Spinal cord (tissue), 9 donors: ENCODE measurements at regions not wholly inside any gene's neighbourhood (a gene's known extent, or its start where the extent isn't known, plus 50 kb on each side); places are given as distances from the start of the nearest gene placed in this dataset.

Experiments used
- DNase-seq, 6 donors: peaks; one replicate each; pipeline versions ENCODE4 v3.0.0 to v3.0.0-alpha.2; 2013 to 2015; ENCODE audit warnings: low spot score in 6 of 6, low read depth in 4 of 6
- H3K27ac ChIP-seq: one replicate; pipeline ENCODE4 v1.5.1; 2013; ENCODE audit warnings: low read depth, low read length, control low read depth
- H3K27me3 ChIP-seq: one replicate; pipeline ENCODE4 v1.6.1; 2013; ENCODE audit warnings: low read length; ENCODE audit not compliant: control insufficient read depth, insufficient read depth
- H3K36me3 ChIP-seq: one replicate; pipeline ENCODE4 v1.6.1; 2013; ENCODE audit warnings: low read length; ENCODE audit not compliant: control insufficient read depth, insufficient read depth
- H3K4me1 ChIP-seq: one replicate; pipeline ENCODE4 v1.6.1; 2013; ENCODE audit warnings: low read length; ENCODE audit not compliant: control insufficient read depth, insufficient read depth
- H3K4me3 ChIP-seq: one replicate; pipeline ENCODE4 v1.5.1; 2013; ENCODE audit warnings: low read depth, low read length, control low read depth
- H3K9me3 ChIP-seq: one replicate; pipeline ENCODE4 v1.6.1; 2013; ENCODE audit warnings: low read length; ENCODE audit not compliant: control insufficient read depth, insufficient read depth
- WGBS: methylation state at CpG from one replicate; pipeline ENCODE4 v1.1.5; 2013; ENCODE audit warnings: missing lambda C conversion rate; ENCODE audit not compliant: insufficient coverage; 5-methylcytosine and 5-hydroxymethylcytosine counted together
- donor health status: healthy.

DNA sequence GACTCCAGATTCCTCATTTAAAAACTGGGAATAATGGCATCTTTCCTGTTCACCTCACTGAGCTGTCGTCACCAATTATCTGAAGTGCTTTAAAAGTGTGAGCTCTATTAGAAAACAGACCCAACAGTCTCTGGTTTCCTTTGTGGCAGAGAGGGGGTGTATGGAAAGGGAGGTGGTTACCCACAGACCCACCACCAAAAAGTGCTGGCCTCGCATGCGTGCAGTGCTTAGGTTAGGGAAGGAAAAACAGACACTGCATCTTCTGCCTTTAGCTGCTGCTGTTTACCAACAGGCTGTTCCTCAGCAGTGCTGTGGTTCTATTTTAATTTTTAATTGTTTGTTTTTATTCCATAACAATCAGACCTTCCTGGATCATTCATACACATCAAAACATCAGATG lies 249.6 kb downstream of the PIK3R1 start:
- Histone ChIP-seq H3K9me3 (no peaks in the 10 kb centered on the region), H3K27ac (no peak overlapping the region), H3K4me3 (no peak overlapping the region), H3K27me3 (no peaks in the 10 kb centered on the region), H3K36me3 (no peaks in the 10 kb centered on the region), H3K4me1 (no peaks in the 10 kb centered on the region)
- no peak for DNase-seq
- no CpG with 5 or more reads among the region's 3 CpGs for whole genome bisulfite sequencing

DNA sequence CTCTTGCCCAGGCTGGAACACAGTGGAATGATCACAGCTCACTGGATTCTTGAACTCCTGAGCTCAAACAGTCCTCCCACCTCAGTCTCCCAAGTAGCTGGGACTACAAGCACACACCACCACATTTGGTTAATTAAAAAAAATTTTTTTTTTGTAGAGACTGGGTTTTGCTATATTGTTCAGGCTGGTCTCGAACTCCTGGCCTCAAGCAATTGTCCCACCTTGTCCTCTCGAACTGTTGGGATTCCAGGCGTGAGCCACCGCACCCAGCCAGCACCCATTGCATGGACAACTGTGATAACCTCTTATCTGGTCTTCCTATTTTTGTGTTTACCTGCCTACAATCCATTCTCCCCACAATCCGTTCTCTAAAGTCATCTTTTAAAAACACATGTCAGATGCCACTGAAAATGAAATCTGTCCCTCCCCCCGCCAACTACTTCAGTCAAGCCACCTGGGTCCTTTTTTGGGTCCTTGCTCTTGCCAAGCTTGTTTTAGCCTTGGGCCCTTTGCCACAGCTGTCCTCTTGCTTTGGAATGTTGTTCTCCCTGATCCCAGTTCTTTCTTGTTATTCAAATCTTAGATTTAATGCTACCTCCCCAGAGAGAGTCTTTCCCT lies 250.5 kb downstream of the PIK3R1 start:
- no peaks in the 10 kb centered on the region for H3K36me3 ChIP-seq
- DNase-seq = no peak
- H3K4me3 ChIP-seq = no peak overlapping the region
- no peaks in the 10 kb centered on the region for H3K9me3 ChIP-seq
- WGBS = 90% methylated on average over 6 of the region's 6 CpGs
- no peak overlapping the region for H3K27ac ChIP-seq
- no peaks in the 10 kb centered on the region for H3K27me3 ChIP-seq
- H3K4me1 ChIP-seq = no peaks in the 10 kb centered on the region

DNA sequence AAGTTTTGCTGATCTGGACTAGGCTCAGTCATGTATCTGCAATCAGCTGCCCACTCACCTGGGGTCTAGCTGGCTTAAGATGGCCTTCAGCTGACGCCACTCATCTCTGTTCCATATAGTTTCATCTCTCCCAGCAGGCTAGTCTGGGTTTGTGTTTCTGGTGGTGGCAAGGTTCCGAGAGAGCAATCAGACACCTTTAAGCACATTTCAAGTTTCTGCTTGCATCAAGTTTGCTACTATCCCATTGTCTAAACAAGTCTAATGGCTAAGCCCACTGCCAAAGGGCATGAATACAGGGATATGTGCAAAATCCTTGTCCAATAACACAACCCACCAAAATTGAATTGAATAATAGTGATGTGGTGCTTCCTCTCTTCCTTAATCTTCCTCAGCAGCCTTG lies 251.7 kb downstream of the PIK3R1 start:
- H3K36me3 ChIP-seq = no peaks in the 10 kb centered on the region
- no peak for DNase-seq
- no peak overlapping the region for H3K4me3 ChIP-seq
- no peaks in the 10 kb centered on the region for H3K4me1 ChIP-seq
- no peaks in the 10 kb centered on the region for H3K27me3 ChIP-seq
- no peaks in the 10 kb centered on the region for H3K9me3 ChIP-seq
- WGBS = no CpG with 5 or more reads among the region's 2 CpGs
- H3K27ac ChIP-seq = no peak overlapping the region

DNA sequence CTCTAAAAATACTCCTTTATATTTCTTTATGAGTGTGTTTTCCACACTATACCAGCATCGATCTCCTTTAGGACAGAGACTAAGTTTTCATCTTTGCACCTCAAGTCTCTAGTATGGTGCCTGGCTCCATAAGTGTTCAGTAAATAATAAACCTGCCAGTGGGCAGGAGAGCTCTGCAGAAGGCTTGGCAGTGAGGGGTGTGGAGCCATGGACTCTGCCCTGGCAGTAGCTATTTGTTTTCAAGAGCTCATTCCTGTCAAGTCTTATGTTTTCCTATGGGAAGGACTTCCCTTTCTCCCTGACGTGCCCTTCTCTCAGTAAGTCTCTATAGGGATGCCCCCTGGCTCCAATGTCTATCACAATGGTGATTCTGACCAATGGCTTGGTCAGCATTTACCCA lies 252.2 kb downstream of the PIK3R1 start:
- Histone ChIP-seq H3K4me1 (no peaks in the 10 kb centered on the region), H3K27ac (no peak overlapping the region), H3K9me3 (no peaks in the 10 kb centered on the region), H3K4me3 (no peak overlapping the region), H3K36me3 (no peaks in the 10 kb centered on the region), H3K27me3 (no peaks in the 10 kb centered on the region)
- no peak for DNase-seq
- WGBS = 86% methylated on average over 1 of the region's 2 CpGs

DNA sequence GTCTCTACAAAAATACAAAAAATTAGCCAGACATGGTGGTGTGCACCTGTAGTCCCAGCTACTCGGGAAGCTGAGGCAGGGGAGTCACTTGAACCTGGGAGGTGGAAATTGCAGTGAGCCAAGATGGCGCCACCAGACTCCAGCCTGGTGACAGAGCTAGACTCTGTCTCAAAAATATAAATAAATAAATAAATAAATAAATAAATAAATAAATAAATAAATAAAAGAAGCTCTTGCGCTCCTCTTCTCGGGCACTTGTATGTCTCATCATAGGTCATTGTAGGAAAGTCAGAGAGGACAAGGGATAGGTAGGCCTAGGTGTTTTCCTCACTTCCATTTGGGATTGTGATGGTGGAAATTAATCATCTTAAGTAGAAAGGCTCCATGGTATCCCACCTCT lies 252.8 kb downstream of the PIK3R1 start:
- Histone ChIP-seq H3K36me3 (no peaks in the 10 kb centered on the region), H3K4me3 (no peak overlapping the region), H3K9me3 (no peaks in the 10 kb centered on the region), H3K27ac (no peak overlapping the region), H3K27me3 (no peaks in the 10 kb centered on the region), H3K4me1 (no peaks in the 10 kb centered on the region)
- no peak for DNase-seq
- no CpG with 5 or more reads among the region's 4 CpGs for WGBS

DNA sequence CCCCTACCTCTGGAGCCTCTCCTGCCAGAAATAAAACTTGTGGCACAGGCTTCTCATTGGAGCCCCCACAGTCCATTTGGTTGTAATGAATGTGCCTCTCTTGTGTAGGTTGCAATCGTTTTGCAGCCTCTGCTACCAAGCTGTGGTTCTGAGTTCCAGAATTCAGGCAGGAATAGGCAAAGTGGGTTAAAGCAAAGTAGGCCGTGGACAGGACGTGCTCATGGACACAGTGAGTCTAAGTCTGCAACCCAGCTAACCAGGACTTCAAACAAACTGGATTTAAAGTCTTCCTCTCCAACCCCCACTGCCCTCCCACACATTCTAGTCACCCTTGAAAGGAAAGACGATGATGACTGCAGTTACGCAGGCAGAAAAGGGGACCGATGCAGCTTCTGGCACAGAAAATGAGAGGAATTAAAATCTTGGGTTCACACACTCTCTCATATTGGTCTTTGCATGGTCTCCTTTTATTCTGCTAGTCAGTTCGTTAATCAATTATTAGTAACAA lies 260.0 kb downstream of the PIK3R1 start:
- no peak for DNase-seq
- WGBS = 83% methylated on average over 3 of the region's 7 CpGs
- no peaks in the 10 kb centered on the region for H3K36me3 ChIP-seq

DNA sequence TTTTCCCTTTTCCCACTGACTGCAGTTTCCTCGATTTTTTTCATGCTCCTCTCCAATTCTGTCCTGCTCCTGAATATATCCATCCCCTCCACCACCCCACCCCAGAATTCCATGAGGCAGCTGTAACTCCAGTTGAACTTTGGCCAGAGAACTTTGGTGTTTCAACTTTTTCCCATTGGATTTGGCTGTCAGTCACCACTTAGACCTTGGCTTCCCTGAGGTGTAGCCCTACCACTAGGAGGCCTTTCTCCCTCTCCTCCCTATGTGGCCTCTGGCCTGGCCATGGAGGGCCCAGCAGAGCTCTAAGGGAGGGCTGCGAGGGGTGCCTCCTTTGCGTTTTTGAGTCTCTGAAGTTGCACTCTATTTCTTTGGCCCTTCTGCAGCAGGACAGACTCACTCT lies 261.3 kb downstream of the PIK3R1 start:
- Histone ChIP-seq H3K4me1 (peaks cover 2% of the 10 kb centered on the region), H3K27me3 (no peaks in the 10 kb centered on the region), H3K36me3 (no peaks in the 10 kb centered on the region), H3K27ac (no peak overlapping the region), H3K4me3 (no peak overlapping the region), H3K9me3 (no peaks in the 10 kb centered on the region)
- DNase-seq = no peak
- 97% methylated on average over 3 of the region's 3 CpGs for whole genome bisulfite sequencing

More for the DNA sequence above, 260.0 kb downstream of the PIK3R1 start:
- Histone ChIP-seq H3K4me1 (peaks cover 2% of the 10 kb centered on the region), H3K27ac (no peak overlapping the region), H3K9me3 (no peaks in the 10 kb centered on the region), H3K4me3 (no peak overlapping the region), H3K27me3 (no peaks in the 10 kb centered on the region)

DNA sequence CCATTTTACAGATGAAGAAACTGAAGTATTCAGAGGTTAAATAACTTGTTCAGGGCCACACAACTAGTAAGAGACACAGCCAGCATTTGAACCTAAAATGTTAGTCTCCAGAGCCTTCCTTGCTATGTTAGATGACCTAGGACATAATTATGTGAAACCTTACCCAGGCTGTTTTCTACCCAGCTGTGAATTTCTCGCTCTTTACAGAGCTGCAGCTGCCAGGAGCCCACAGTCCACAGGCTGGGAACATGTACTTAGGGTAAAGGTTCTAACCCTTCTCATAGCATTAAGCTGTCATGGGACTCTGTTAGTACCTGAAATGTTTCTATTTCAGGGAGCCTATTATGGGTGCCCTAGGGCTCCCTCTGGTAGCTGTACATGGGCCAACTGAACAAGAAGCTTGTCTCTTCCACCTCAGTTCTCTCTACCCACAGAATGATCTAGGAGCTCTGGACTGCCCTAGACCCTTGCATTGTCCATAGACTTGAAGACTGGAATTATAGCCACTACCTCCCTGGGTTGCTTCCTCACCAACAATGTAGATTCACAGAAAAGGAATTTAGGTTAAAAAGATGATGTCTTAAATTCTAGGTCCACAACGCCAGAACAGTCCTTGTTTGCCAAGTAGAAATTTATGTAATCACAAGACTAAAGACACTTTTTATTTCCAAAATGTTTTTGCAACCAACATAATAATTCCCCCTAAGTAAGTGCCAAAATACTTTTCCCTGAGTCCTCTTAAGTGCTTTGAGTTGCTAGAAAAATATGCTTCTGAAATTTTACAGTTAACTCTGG lies 262.9 kb downstream of the PIK3R1 start:
- no peaks in the 10 kb centered on the region for H3K36me3 ChIP-seq
- 60% methylated on average over 1 of the region's 2 CpGs for WGBS
- peaks cover 2% of the 10 kb centered on the region for H3K4me1 ChIP-seq
- H3K9me3 ChIP-seq = no peaks in the 10 kb centered on the region
- H3K4me3 ChIP-seq = no peak overlapping the region
- H3K27ac ChIP-seq = no peak overlapping the region
- H3K27me3 ChIP-seq = no peaks in the 10 kb centered on the region
- no peak for DNase-seq

DNA sequence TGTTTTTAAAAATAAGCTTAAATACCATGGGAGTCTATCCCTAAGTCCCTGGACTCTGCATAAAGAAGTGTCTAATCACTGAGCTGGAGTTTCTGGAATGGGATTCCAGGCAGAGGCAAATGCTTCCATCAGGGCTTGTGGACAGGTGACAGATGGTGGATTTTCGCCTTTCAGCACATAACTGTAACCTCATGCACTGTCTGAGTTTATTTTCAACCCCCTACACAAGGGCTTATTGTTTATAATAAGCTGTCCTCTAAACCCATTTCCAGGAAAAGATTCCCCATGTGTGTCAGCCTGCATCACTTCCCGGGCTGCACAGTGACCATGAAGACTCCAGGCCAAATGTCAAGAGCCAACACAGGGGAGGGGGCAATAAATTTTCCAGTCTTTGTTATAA lies 264.0 kb downstream of the PIK3R1 start:
- H3K9me3 ChIP-seq = no peaks in the 10 kb centered on the region
- no peaks in the 10 kb centered on the region for H3K36me3 ChIP-seq
- no peaks in the 10 kb centered on the region for H3K27me3 ChIP-seq
- peak in 1 of 6 donors; percentile 35 for DNase-seq
- no CpG with 5 or more reads among the region's 2 CpGs for WGBS
- no peak overlapping the region for H3K4me3 ChIP-seq
- H3K27ac ChIP-seq = no peak overlapping the region
- peaks cover 2% of the 10 kb centered on the region for H3K4me1 ChIP-seq
